Nephron (organoid): ENCODE measurements at regions not wholly inside any gene's neighbourhood (a gene's known extent, or its start where the extent isn't known, plus 50 kb on each side); places are given as distances from the start of the nearest gene placed in this dataset.

Experiments
- H3K27ac Mint-ChIP-seq, 3 experiments: 2 replicates each; pipeline ENCODE4 v1.8.0; 2020; ENCODE audit warnings: mixed read lengths in 3 of 3, mild to moderate bottlenecking in 2 of 3, moderate library complexity in 1 of 3
- H3K27me3 Mint-ChIP-seq: 2 replicates; pipeline ENCODE4 v1.8.0; 2021; ENCODE audit warnings: low read depth, mild to moderate bottlenecking, moderate library complexity, mixed read lengths
- H3K36me3 Mint-ChIP-seq: 2 replicates; pipeline ENCODE4 v1.8.0; 2020; ENCODE audit warnings: low read depth, mixed read lengths
- H3K4me1 Mint-ChIP-seq: 2 replicates; pipeline ENCODE4 v1.8.0; 2020; ENCODE audit warnings: mixed read lengths
- H3K4me3 Mint-ChIP-seq, 3 experiments: 2 replicates each; pipeline ENCODE4 v1.8.0; 2020; ENCODE audit warnings: mild to moderate bottlenecking in 3 of 3, mixed read lengths in 3 of 3, moderate library complexity in 2 of 3
- H3K9me3 Mint-ChIP-seq: 2 replicates; pipeline ENCODE4 v1.8.0; 2020; ENCODE audit warnings: mixed read lengths
- CTCF ChIP-seq, 3 experiments: fragments of 200-600 bp; sonication (generic); IDR thresholded peaks; one replicate each; pipeline ENCODE4 v1.5.0; 2021; ENCODE audit warnings: antibody characterized with exemption in 3 of 3; ENCODE audit not compliant: unreplicated experiment in 3 of 3

GRCh38 chr2:13158466-13158865 lies 441.7 kb downstream of the TRIB2 start:
- Mint-ChIP-seq H3K27me3 (no peaks in the 10 kb centered on the region), H3K27ac (no peak overlapping the region), H3K4me3 (no peak overlapping the region), H3K4me1 (no peaks in the 10 kb centered on the region), H3K9me3 (no peaks in the 10 kb centered on the region), H3K36me3 (no peaks in the 10 kb centered on the region)
- no peak for TF ChIP-seq CTCF (IDR thresholded peaks at IDR 0.05; ENCODE audit: unreplicated experiment in 3 of 3)

- Mint-ChIP-seq H3K4me3 (no peak overlapping the region), H3K36me3 (no peaks in the 10 kb centered on the region), H3K4me1 (no peaks in the 10 kb centered on the region), H3K27me3 (no peaks in the 10 kb centered on the region), H3K27ac (no peak overlapping the region), H3K9me3 (peaks cover 9% of the 10 kb centered on the region)
- no peak for TF ChIP-seq CTCF (IDR thresholded peaks at IDR 0.05; ENCODE audit: unreplicated experiment in 3 of 3)
These were observed 464.0 kb downstream of the TRIB2 start for GRCh38 chr2:13180729-13181128.

GRCh38 chr2:13193075-13193474 lies 476.3 kb downstream of the TRIB2 start:
- Mint-ChIP-seq H3K9me3 (no peaks in the 10 kb centered on the region), H3K4me1 (no peaks in the 10 kb centered on the region), H3K36me3 (no peaks in the 10 kb centered on the region), H3K27me3 (no peaks in the 10 kb centered on the region), H3K27ac (no peak overlapping the region), H3K4me3 (no peak overlapping the region)
- no peak for TF ChIP-seq CTCF (IDR thresholded peaks at IDR 0.05; ENCODE audit: unreplicated experiment in 3 of 3)

- Mint-ChIP-seq H3K4me3 (no peak overlapping the region), H3K4me1 (no peaks in the 10 kb centered on the region), H3K36me3 (no peaks in the 10 kb centered on the region), H3K27me3 (no peaks in the 10 kb centered on the region), H3K9me3 (no peaks in the 10 kb centered on the region), H3K27ac (no peak overlapping the region)
- peak; percentile 47 to 66 (median 53) for TF ChIP-seq CTCF (IDR thresholded peaks at IDR 0.05; ENCODE audit: unreplicated experiment in 3 of 3)
These were observed 477.2 kb downstream of the TRIB2 start for GRCh38 chr2:13193900-13194299.

- Mint-ChIP-seq H3K9me3 (no peaks in the 10 kb centered on the region), H3K4me3 (no peak overlapping the region), H3K4me1 (no peaks in the 10 kb centered on the region), H3K36me3 (no peaks in the 10 kb centered on the region), H3K27me3 (no peaks in the 10 kb centered on the region), H3K27ac (no peak overlapping the region)
- TF ChIP-seq CTCF (IDR thresholded peaks at IDR 0.05; ENCODE audit: unreplicated experiment in 3 of 3), result no peak
These were observed 478.5 kb downstream of the TRIB2 start for GRCh38 chr2:13195270-13195669.

- Mint-ChIP-seq H3K9me3 (no peaks in the 10 kb centered on the region), H3K27me3 (no peaks in the 10 kb centered on the region), H3K36me3 (no peaks in the 10 kb centered on the region)
These were observed 480.5 kb downstream of the TRIB2 start for GRCh38 chr2:13197248-13197647.

More at GRCh38 chr2:13197248-13197647, 480.5 kb downstream of the TRIB2 start:
- H3K4me1 Mint-ChIP-seq, result no peaks in the 10 kb centered on the region
- peak overlapping the region in 1 of 3 experiments; percentile 77 for H3K27ac Mint-ChIP-seq
- H3K4me3 Mint-ChIP-seq, result no peak overlapping the region
- TF ChIP-seq CTCF (IDR thresholded peaks at IDR 0.05; ENCODE audit: unreplicated experiment in 3 of 3), result no peak
